ENCODE measurements at regions not wholly inside any gene's neighbourhood (a gene's known extent, or its start where the extent isn't known, plus 50 kb on each side); places are given as distances from the start of the nearest gene placed in this dataset.

DNA sequence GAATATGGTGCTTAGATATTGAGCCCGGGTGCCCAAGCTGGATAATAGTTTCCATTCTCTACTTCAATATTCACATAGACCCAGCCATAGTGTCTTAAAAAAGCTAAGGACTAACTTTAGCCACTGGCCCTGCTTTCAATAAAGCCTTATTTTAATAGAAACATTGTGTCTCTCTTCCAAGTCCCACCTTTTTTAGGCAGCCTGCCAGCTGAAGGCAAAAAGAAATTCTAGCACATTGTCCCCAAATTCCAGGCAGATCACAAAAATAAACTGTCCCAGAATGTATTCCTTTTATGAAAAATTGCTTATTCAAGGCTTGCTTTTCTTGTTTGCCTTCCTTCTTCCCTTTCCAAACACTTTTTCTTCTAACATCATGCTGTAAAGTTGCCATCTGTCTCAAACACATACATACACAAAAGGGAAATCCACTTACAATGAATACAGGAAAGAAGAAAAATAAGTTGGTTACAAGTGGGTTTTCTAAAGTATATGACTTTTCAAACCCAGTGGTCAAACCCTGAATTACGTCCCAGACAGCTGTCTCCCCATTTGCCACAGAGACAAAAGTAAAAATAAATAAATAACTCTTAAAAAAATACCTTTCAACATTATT is 778.5 kb downstream of the BCL11A start:
- TF ChIP-seq, protein P1, sequence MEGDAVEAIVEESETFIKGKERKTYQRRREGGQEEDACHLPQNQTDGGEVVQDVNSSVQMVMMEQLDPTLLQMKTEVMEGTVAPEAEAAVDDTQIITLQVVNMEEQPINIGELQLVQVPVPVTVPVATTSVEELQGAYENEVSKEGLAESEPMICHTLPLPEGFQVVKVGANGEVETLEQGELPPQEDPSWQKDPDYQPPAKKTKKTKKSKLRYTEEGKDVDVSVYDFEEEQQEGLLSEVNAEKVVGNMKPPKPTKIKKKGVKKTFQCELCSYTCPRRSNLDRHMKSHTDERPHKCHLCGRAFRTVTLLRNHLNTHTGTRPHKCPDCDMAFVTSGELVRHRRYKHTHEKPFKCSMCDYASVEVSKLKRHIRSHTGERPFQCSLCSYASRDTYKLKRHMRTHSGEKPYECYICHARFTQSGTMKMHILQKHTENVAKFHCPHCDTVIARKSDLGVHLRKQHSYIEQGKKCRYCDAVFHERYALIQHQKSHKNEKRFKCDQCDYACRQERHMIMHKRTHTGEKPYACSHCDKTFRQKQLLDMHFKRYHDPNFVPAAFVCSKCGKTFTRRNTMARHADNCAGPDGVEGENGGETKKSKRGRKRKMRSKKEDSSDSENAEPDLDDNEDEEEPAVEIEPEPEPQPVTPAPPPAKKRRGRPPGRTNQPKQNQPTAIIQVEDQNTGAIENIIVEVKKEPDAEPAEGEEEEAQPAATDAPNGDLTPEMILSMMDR (IDR thresholded peaks at IDR 0.05), result no peak
- DNase-seq (no peak), ATAC-seq (no peak)
- WGBS, 2 donors, result 57 to 75% methylated on average over 2 of the region's 2 CpGs
- H3K36me3 ChIP-seq, result no peaks in the 10 kb centered on the region
- H3K4me1 ChIP-seq, result no peaks in the 10 kb centered on the region
- H3K9me3 ChIP-seq, result no peaks in the 10 kb centered on the region
- H3K4me3 ChIP-seq, result no peak overlapping the region
- intact Hi-C loops (cut with DNase I), result no loop called here
- no peak overlapping the region for H3K27ac ChIP-seq
- H3K27me3 ChIP-seq, result no peaks in the 10 kb centered on the region

DNA sequence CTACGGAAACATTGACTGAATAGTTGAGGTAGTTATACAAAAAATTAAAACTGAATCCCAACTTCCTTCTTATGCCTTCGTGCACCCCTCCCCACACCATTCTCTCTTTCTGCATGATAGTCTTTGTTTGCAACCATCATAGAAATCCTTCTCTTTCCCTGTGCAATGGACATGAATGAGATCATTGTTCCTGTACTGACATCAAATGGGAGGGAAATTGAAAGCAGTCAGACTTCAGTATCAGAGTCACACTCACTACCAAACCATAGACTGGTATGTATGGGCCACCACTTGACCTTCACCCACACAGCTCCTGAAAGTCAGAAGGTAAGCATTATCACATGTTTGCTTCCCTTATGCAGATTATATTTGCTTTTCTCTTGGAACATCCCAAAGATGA is 782.8 kb downstream of the BCL11A start:
- Histone ChIP-seq H3K27ac (no peak overlapping the region), H3K27me3 (no peaks in the 10 kb centered on the region), H3K36me3 (no peaks in the 10 kb centered on the region), H3K9me3 (no peaks in the 10 kb centered on the region), H3K4me3 (no peak overlapping the region), H3K4me1 (no peaks in the 10 kb centered on the region)
- DNase-seq (no peak), ATAC-seq (no peak)
- intact Hi-C loops (cut with DNase I), result no loop called here
- TF ChIP-seq, protein P1 (IDR thresholded peaks at IDR 0.05), result no peak
- WGBS, 2 donors, result 76 to 78% methylated on average over 2 of the region's 2 CpGs

DNA sequence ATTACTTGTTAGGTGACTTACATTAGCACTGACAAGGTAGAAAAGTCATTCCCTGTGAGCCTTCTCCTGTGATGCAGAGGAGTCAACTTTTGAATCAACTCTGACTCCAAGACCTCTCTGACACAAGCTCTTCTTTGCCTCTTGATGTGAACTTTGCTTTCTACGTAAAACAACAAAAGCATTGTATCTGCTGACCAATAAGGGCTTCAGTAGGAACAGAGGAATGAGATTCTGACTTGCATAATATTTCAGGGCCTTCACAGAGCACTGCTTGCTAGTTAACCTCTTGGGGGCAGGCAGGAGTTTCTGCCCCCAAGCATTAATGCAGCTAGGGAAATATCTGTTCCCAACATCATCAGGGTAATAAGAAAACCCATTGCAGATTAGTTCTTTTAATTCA is 791.5 kb downstream of the BCL11A start:
- WGBS, 2 donors, result 83 to 93% methylated on average over 1 of the region's 1 CpG

DNA sequence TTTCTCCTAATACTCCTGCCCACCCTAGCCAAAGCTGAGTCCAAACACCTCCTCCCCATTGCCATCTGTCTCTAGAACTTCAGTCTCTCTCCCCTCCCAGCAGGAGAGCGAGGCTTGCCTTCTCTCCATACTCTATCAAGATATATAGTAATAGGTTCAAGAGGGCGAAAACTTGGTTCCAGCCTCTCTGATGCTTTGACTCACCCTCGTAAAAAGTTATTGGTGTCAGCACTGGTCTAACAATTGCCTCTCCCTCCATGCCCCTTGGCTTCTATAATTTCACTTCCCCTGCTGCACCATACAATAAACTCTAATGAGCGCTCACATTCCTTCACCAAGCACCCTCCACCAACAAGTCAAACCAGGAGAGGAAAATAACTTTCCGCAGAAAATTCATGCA is 797.3 kb downstream of the BCL11A start:
- H3K27me3 ChIP-seq, result no peaks in the 10 kb centered on the region
- no peaks in the 10 kb centered on the region for H3K4me1 ChIP-seq
- no peak overlapping the region for H3K27ac ChIP-seq
- 92 to 93% methylated on average over 5 of the region's 5 CpGs for WGBS, 2 donors
- H3K36me3 ChIP-seq, result no peaks in the 10 kb centered on the region
- TF ChIP-seq, protein P1 (IDR thresholded peaks at IDR 0.05), result no peak
- no peak overlapping the region for H3K4me3 ChIP-seq
- ATAC-seq (no peak), DNase-seq (no peak)
- no peaks in the 10 kb centered on the region for H3K9me3 ChIP-seq
- intact Hi-C loops (cut with DNase I), result no loop called here

More for the DNA sequence above, 791.5 kb downstream of the BCL11A start:
- no peaks in the 10 kb centered on the region for H3K9me3 ChIP-seq
- ATAC-seq, result no peak
- H3K36me3 ChIP-seq, result no peaks in the 10 kb centered on the region
- intact Hi-C loops (cut with DNase I), result loop anchor here in 1 of 10 donors (1.0 kb wide), 1 partner anchor 24 kb away; no protein-coding TSS in a partner anchor
- TF ChIP-seq, protein P1 (IDR thresholded peaks at IDR 0.05), result no peak
- H3K4me1 ChIP-seq, result no peaks in the 10 kb centered on the region
- H3K27ac ChIP-seq, result no peak overlapping the region
- DNase-seq, result no peak
- no peaks in the 10 kb centered on the region for H3K27me3 ChIP-seq
- no peak overlapping the region for H3K4me3 ChIP-seq

Data from heart right ventricle (tissue), 16 donors.